ENCODE measurements at regions not wholly inside any gene's neighbourhood (a gene's known extent, or its start where the extent isn't known, plus 50 kb on each side); places are given as distances from the start of the nearest gene placed in this dataset.
A peak's percentile ranks its signal among the peaks of the same experiment; 100 is the strongest.

DNA sequence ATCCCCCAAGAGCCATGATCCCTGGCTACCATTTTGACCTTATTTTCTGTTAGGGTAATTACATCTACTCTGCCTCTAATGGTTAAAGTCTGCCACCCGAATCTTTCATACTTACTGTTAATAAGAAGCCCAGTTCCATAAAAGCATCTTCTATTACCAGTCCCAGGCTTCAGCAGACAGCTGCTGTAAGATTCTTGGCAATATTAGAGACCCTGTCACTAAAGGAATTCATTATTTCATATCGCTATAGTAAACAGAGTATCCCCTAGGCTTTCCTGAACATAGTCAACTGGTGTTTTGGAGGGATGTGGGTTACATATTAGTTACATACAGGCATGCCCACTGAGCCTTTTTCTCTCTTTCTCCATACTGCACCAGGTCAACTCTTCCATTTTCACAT is 608.7 kb upstream of the SEMA6A start:
- no peak overlapping the region for H3K27ac ChIP-seq (ENCODE audit: low read length)

DNA sequence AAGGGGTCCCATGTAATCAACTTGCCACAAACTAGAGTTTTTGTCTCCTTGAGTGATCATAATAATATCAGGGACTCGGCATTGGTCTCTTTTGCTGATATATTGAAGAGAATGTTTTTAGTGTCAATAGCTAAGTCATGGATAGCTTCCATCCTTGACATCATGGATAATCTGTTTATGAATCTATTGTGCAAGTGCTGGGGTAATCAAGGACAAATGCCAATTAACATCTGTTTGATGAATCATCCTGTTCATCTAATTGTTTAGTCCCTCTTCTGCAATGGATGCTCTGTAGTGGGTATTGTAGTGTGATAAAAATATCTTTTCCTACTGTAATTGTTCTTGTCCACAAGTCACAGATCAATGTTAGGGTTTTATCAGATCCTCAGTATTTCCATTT is 607.5 kb upstream of the SEMA6A start:
- no peak overlapping the region for H3K27ac ChIP-seq (ENCODE audit: low read length)
- no peaks in the 10 kb centered on the region for H3K27me3 ChIP-seq (replicated peaks; ENCODE audit: insufficient read depth, low read length)
- no peaks in the 10 kb centered on the region for H4K20me1 ChIP-seq (ENCODE audit: insufficient read depth, low read length)
- DNase-seq: no peak
- H3K9me3 ChIP-seq (replicated peaks; ENCODE audit: insufficient read depth, low read length): no peaks in the 10 kb centered on the region
- H3K4me3 ChIP-seq (ENCODE audit: low read length): no peak overlapping the region
- no peaks in the 10 kb centered on the region for H3K79me2 ChIP-seq (ENCODE audit: low read length)
- no peak overlapping the region for H3K9ac ChIP-seq (ENCODE audit: low read length)
- H3K36me3 ChIP-seq (replicated peaks; ENCODE audit: insufficient read depth, low read length): no peaks in the 10 kb centered on the region
- no peak for TF ChIP-seq EZH2phosphoT487 (IDR thresholded peaks at IDR 0.05; ENCODE audit: low read length)
- no peak for TF ChIP-seq EZH2 (optimal IDR thresholded peaks at IDR 0.05; ENCODE audit: low read depth, low read length)
- TF ChIP-seq, protein P1, sequence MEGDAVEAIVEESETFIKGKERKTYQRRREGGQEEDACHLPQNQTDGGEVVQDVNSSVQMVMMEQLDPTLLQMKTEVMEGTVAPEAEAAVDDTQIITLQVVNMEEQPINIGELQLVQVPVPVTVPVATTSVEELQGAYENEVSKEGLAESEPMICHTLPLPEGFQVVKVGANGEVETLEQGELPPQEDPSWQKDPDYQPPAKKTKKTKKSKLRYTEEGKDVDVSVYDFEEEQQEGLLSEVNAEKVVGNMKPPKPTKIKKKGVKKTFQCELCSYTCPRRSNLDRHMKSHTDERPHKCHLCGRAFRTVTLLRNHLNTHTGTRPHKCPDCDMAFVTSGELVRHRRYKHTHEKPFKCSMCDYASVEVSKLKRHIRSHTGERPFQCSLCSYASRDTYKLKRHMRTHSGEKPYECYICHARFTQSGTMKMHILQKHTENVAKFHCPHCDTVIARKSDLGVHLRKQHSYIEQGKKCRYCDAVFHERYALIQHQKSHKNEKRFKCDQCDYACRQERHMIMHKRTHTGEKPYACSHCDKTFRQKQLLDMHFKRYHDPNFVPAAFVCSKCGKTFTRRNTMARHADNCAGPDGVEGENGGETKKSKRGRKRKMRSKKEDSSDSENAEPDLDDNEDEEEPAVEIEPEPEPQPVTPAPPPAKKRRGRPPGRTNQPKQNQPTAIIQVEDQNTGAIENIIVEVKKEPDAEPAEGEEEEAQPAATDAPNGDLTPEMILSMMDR (IDR thresholded peaks at IDR 0.05; ENCODE audit: low read length): no peak
- H3K9me2 ChIP-seq (replicated peaks; ENCODE audit: insufficient read depth, low read length): no peaks in the 10 kb centered on the region
- no peaks in the 10 kb centered on the region for H3K4me1 ChIP-seq (ENCODE audit: low read length)
- no peak overlapping the region for H2AFZ ChIP-seq (ENCODE audit: low read length)
- H3K4me2 ChIP-seq (ENCODE audit: low read depth, low read length): no peak overlapping the region
- H3F3A ChIP-seq (ENCODE audit: insufficient read depth, low read length): no peaks in the 10 kb centered on the region

More for the DNA sequence above, 608.7 kb upstream of the SEMA6A start:
- Histone ChIP-seq H3K9me2 (replicated peaks; ENCODE audit: insufficient read depth, low read length) (no peaks in the 10 kb centered on the region), H4K20me1 (ENCODE audit: insufficient read depth, low read length) (no peaks in the 10 kb centered on the region), H3K79me2 (ENCODE audit: low read length) (no peaks in the 10 kb centered on the region), H2AFZ (ENCODE audit: low read length) (no peak overlapping the region), H3K36me3 (replicated peaks; ENCODE audit: insufficient read depth, low read length) (no peaks in the 10 kb centered on the region), H3K4me1 (ENCODE audit: low read length) (no peaks in the 10 kb centered on the region), H3K4me3 (ENCODE audit: low read length) (no peak overlapping the region), H3K27me3 (replicated peaks; ENCODE audit: insufficient read depth, low read length) (no peaks in the 10 kb centered on the region), H3K9ac (ENCODE audit: low read length) (no peak overlapping the region), H3F3A (ENCODE audit: insufficient read depth, low read length) (no peaks in the 10 kb centered on the region), H3K4me2 (ENCODE audit: low read depth, low read length) (no peak overlapping the region), H3K9me3 (replicated peaks; ENCODE audit: insufficient read depth, low read length) (no peaks in the 10 kb centered on the region)
- no peak for DNase-seq
- TF ChIP-seq EZH2phosphoT487 (IDR thresholded peaks at IDR 0.05; ENCODE audit: low read length) (no peak), EZH2 (optimal IDR thresholded peaks at IDR 0.05; ENCODE audit: low read depth, low read length) (no peak)
- TF ChIP-seq, protein P1 (IDR thresholded peaks at IDR 0.05; ENCODE audit: low read length): no peak

DNA sequence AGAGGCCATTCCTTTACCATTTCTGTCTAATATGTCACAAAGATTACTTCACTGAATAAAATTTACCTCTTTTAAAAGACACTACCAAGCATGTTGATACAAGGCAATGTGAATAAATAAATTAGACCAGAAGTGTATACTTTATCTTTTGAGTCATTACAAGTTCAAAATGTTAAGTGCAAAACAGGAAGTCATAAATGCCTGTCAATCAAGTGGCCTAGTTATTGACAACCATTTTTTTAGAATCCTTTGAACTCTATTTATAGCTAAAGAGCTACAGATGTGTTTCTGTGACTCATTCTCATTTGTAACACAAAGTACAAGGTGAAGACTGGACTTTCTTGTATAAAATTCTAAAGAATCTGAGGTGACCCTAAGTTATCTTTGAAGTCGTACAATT is 602.7 kb upstream of the SEMA6A start:
- Histone ChIP-seq H3K9ac (ENCODE audit: low read length) (no peak overlapping the region), H3K4me1 (ENCODE audit: low read length) (no peaks in the 10 kb centered on the region), H3K79me2 (ENCODE audit: low read length) (no peaks in the 10 kb centered on the region), H4K20me1 (ENCODE audit: insufficient read depth, low read length) (no peaks in the 10 kb centered on the region), H2AFZ (ENCODE audit: low read length) (no peak overlapping the region), H3K36me3 (replicated peaks; ENCODE audit: insufficient read depth, low read length) (no peaks in the 10 kb centered on the region), H3K9me2 (replicated peaks; ENCODE audit: insufficient read depth, low read length) (no peaks in the 10 kb centered on the region), H3K27me3 (replicated peaks; ENCODE audit: insufficient read depth, low read length) (no peaks in the 10 kb centered on the region), H3K4me3 (ENCODE audit: low read length) (no peak overlapping the region), H3K4me2 (ENCODE audit: low read depth, low read length) (no peak overlapping the region), H3K27ac (ENCODE audit: low read length) (no peak overlapping the region), H3K9me3 (replicated peaks; ENCODE audit: insufficient read depth, low read length) (no peaks in the 10 kb centered on the region), H3F3A (ENCODE audit: insufficient read depth, low read length) (no peaks in the 10 kb centered on the region)
- TF ChIP-seq EZH2 (optimal IDR thresholded peaks at IDR 0.05; ENCODE audit: low read depth, low read length): no peak
- TF ChIP-seq EZH2phosphoT487 (IDR thresholded peaks at IDR 0.05; ENCODE audit: low read length): no peak
- TF ChIP-seq, protein P1 (IDR thresholded peaks at IDR 0.05; ENCODE audit: low read length): no peak
- DNase-seq: peak; percentile 28
